Keratinocyte (primary cell): ENCODE measurements at regions not wholly inside any gene's neighbourhood (a gene's known extent, or its start where the extent isn't known, plus 50 kb on each side); places are given as distances from the start of the nearest gene placed in this dataset.

Source experiments
- DNase-seq: peaks from one replicate; pipeline ENCODE4 v3.0.0-alpha.2; 2011; ENCODE audit warnings: low read depth, missing footprints, low spot score
- FAIRE-seq: peaks from 2 replicates; lab custom pipeline; 2011; peaks lifted over from hg19 to GRCh38; lab: Jason Lieb, UNC
- H2AFZ ChIP-seq: 2 replicates; pipeline ENCODE4 v1.6.0; 2012; ENCODE audit warnings: low read length, control low read depth, inconsistent platforms; ENCODE audit not compliant: control insufficient read depth
- H3K27ac ChIP-seq: 2 replicates; pipeline ENCODE4 v1.5.1; 2011; ENCODE audit warnings: low read length; ENCODE audit not compliant: control insufficient read depth, insufficient read depth
- H3K27me3 ChIP-seq: 3 replicates; pipeline ENCODE4 v1.6.0; 2011; ENCODE audit warnings: low read length; ENCODE audit not compliant: control insufficient read depth, insufficient read depth; ENCODE audit errors: extremely low read depth
- H3K36me3 ChIP-seq, 2 experiments: 2 replicates in 1 of 2; 3 replicates in 1 of 2; pipeline ENCODE4 v1.5.1; 2011; ENCODE audit warnings: low read length in 2 of 2, mild to moderate bottlenecking in 1 of 2; ENCODE audit not compliant: control insufficient read depth in 2 of 2, insufficient read depth in 2 of 2; ENCODE audit errors: extremely low read depth in 1 of 2
- H3K4me1 ChIP-seq: 3 replicates; pipeline ENCODE4 v1.5.1; 2011; ENCODE audit warnings: low read length; ENCODE audit not compliant: control insufficient read depth, insufficient read depth; ENCODE audit errors: extremely low read depth
- H3K4me2 ChIP-seq: 3 replicates; pipeline ENCODE4 v1.6.0; 2011; ENCODE audit warnings: low read depth, low read length; ENCODE audit not compliant: control insufficient read depth, insufficient read depth; ENCODE audit errors: extremely low read depth
- H3K4me3 ChIP-seq, 3 experiments: fragments of 200-600 bp in 1 of 3; sonication (generic) in 1 of 3; 2 replicates in 2 of 3; 3 replicates in 1 of 3; pipeline ENCODE4 v1.5.1; 2011 to 2016; ENCODE audit warnings: low read length in 3 of 3, mild to moderate bottlenecking in 3 of 3, control low read depth in 2 of 3, inconsistent platforms in 1 of 3, low read depth in 1 of 3, mixed read lengths in 1 of 3, mixed run types in 1 of 3, moderate library complexity in 1 of 3; ENCODE audit not compliant: control insufficient read depth in 2 of 3, insufficient read depth in 2 of 3; ENCODE audit errors: extremely low read depth in 1 of 3
- H3K79me2 ChIP-seq: 2 replicates; pipeline ENCODE4 v1.6.0; 2012; ENCODE audit warnings: low read length; ENCODE audit not compliant: control insufficient read depth, insufficient read depth
- H3K9ac ChIP-seq: 3 replicates; pipeline ENCODE4 v1.6.0; 2011; ENCODE audit warnings: low read length; ENCODE audit not compliant: control insufficient read depth, insufficient read depth; ENCODE audit errors: extremely low read depth
- H3K9me1 ChIP-seq: 3 replicates; pipeline ENCODE4 v1.6.0; 2011; ENCODE audit warnings: low read length; ENCODE audit not compliant: control insufficient read depth, insufficient read depth; ENCODE audit errors: extremely low read depth
- H3K9me3 ChIP-seq: 2 replicates; pipeline ENCODE4 v1.5.1; 2012; ENCODE audit warnings: low read depth, low read length; ENCODE audit not compliant: control insufficient read depth
- H4K20me1 ChIP-seq: 3 replicates; pipeline ENCODE4 v1.6.0; 2011; ENCODE audit warnings: low read length; ENCODE audit not compliant: control insufficient read depth, insufficient read depth; ENCODE audit errors: extremely low read depth
- EZH2 ChIP-seq: IDR thresholded peaks from one replicate; pipeline ENCODE4 v1.6.1; 2012; ENCODE audit warnings: inconsistent platforms, mild to moderate bottlenecking, low read length, moderate library complexity
- dilution Hi-C: fragments of 300-500 bp; cut with MboI; formaldehyde crosslinking; loops from one replicate; pipeline ENCODE4 v1.7.0; 2020; ENCODE audit warnings: low sequenced_read_pairs; ENCODE audit not compliant: extremely low pct_ligation_motif_present
- TF ChIP-seq, protein P1 (sequence below), 3 experiments: IDR thresholded peaks in 1 of 3; conservative IDR thresholded peaks in 1 of 3; optimal IDR thresholded peaks in 1 of 3; 2 replicates in 2 of 3; 3 replicates in 1 of 3; pipeline versions ENCODE3 to v1.5.1; 2011; ENCODE audit warnings: low read length in 3 of 3, mild to moderate bottlenecking in 3 of 3, moderate library complexity in 2 of 3, control low read depth in 1 of 3, inconsistent platforms in 1 of 3; ENCODE audit not compliant: insufficient read depth in 2 of 3; ENCODE audit errors: extremely low read depth in 1 of 3

DNA sequence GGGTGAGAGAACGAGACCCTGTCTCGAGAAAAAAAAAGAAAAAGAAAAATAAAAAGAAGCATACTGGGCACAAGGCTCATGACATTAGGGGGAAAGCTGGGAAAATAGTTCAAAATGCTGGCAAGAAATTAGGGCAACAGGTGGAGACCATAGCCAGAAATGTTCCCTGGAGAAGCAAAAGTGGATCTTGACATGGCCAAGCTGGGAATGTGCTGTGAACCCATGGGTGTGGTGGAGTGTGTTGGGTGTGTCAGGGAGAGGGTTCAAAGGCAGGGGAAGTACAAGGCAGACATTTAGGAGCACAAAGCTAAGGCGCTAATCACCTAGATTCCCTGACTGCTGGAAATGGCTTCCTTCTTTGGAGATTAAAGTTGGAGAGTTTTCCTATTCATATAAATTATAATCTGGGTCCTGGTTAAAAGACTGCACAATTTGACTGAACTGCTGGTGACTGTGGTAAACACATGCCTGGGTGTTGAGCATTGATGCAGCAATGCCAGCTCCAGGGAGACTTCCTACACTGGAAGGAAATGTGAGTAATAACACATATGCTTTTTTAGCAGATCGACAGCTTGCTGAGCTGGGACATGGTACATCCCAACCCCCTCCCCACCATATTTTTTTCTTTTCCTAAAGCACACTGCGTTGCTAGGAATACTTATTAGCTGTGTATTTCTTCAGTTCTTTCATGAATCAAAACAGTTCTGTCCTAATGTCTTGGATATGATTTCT lies 70.1 kb upstream of the ARHGAP21 start:
- Histone ChIP-seq H3K9ac (no peak overlapping the region), H3K27me3 (no peaks in the 10 kb centered on the region), H3K9me1 (no peaks in the 10 kb centered on the region), H3K36me3 (no peaks in the 10 kb centered on the region), H2AFZ (no peak overlapping the region), H3K4me3 (no peak overlapping the region), H3K4me1 (no peaks in the 10 kb centered on the region), H3K79me2 (no peaks in the 10 kb centered on the region), H3K4me2 (no peak overlapping the region), H4K20me1 (no peaks in the 10 kb centered on the region), H3K9me3 (no peaks in the 10 kb centered on the region), H3K27ac (no peak overlapping the region)
- DNase-seq, result no peak
- dilution Hi-C loops, result no loop called here
- TF ChIP-seq EZH2, result no peak
- TF ChIP-seq, protein P1, sequence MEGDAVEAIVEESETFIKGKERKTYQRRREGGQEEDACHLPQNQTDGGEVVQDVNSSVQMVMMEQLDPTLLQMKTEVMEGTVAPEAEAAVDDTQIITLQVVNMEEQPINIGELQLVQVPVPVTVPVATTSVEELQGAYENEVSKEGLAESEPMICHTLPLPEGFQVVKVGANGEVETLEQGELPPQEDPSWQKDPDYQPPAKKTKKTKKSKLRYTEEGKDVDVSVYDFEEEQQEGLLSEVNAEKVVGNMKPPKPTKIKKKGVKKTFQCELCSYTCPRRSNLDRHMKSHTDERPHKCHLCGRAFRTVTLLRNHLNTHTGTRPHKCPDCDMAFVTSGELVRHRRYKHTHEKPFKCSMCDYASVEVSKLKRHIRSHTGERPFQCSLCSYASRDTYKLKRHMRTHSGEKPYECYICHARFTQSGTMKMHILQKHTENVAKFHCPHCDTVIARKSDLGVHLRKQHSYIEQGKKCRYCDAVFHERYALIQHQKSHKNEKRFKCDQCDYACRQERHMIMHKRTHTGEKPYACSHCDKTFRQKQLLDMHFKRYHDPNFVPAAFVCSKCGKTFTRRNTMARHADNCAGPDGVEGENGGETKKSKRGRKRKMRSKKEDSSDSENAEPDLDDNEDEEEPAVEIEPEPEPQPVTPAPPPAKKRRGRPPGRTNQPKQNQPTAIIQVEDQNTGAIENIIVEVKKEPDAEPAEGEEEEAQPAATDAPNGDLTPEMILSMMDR (optimal IDR thresholded peaks at IDR 0.05 in 1 of 3, IDR thresholded peaks at IDR 0.05 in 1 of 3, conservative IDR thresholded peaks at IDR 0.05 in 1 of 3; ENCODE audit: extremely low read depth in 1 of 3, insufficient read depth in 2 of 3, low read length in 3 of 3), result no peak
- no peak for FAIRE-seq

DNA sequence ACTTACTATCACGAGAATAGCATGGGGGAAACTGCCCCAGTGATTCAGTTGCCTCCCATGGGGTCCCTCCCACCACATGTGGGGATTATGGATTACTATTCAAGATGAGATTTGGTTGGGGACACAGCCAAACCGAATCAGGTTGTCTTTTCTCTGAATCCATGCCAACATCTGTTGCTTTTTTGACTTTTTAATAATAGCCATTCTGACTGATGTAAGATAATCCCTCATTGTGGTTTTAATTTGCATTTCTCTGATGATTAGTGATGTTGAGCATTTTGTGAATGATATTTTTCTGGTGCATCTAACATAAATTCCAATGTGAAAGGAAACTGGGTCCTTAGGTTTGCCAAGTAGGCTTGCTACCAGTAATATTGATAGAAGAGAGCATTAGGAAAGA lies 69.0 kb upstream of the ARHGAP21 start:
- Histone ChIP-seq H3K27me3 (no peaks in the 10 kb centered on the region), H3K4me3 (no peak overlapping the region), H2AFZ (no peak overlapping the region), H3K4me2 (no peak overlapping the region), H3K9me1 (no peaks in the 10 kb centered on the region), H3K4me1 (no peaks in the 10 kb centered on the region), H3K9ac (no peak overlapping the region), H3K9me3 (no peaks in the 10 kb centered on the region), H3K79me2 (no peaks in the 10 kb centered on the region), H3K36me3 (no peaks in the 10 kb centered on the region), H3K27ac (no peak overlapping the region), H4K20me1 (no peaks in the 10 kb centered on the region)
- dilution Hi-C loops, result no loop called here
- DNase-seq (no peak), FAIRE-seq (no peak)
- TF ChIP-seq, protein P1 (optimal IDR thresholded peaks at IDR 0.05 in 1 of 3, IDR thresholded peaks at IDR 0.05 in 1 of 3, conservative IDR thresholded peaks at IDR 0.05 in 1 of 3; ENCODE audit: extremely low read depth in 1 of 3, insufficient read depth in 2 of 3, low read length in 3 of 3), result no peak
- TF ChIP-seq EZH2, result no peak
